ENCODE measurements at regions not wholly inside any gene's neighbourhood (a gene's known extent, or its start where the extent isn't known, plus 50 kb on each side); places are given as distances from the start of the nearest gene placed in this dataset.

GRCh38 chr1:194372266-194372665 is 1185.9 kb upstream of the B3GALT2 start:
- Mint-ChIP-seq H3K27ac (ENCODE audit: unreplicated experiment) (no peak overlapping the region), H3K9me3 (ENCODE audit: unreplicated experiment) (no peaks in the 10 kb centered on the region), H3K4me3 (ENCODE audit: unreplicated experiment) (no peak overlapping the region), H3K27me3 (ENCODE audit: unreplicated experiment) (peaks cover 1% of the 10 kb centered on the region), H3K36me3 (ENCODE audit: unreplicated experiment) (no peaks in the 10 kb centered on the region), H3K4me1 (ENCODE audit: low read depth, unreplicated experiment) (no peaks in the 10 kb centered on the region)
- DNase-seq, result no peak
- TF ChIP-seq CTCF (IDR thresholded peaks at IDR 0.05; ENCODE audit: partially characterized antibody, unreplicated experiment), result no peak

GRCh38 chr1:194369622-194370021 is 1183.2 kb upstream of the B3GALT2 start:
- Mint-ChIP-seq H3K27me3 (ENCODE audit: unreplicated experiment) (peaks cover 1% of the 10 kb centered on the region), H3K9me3 (ENCODE audit: unreplicated experiment) (no peaks in the 10 kb centered on the region), H3K36me3 (ENCODE audit: unreplicated experiment) (no peaks in the 10 kb centered on the region), H3K4me3 (ENCODE audit: unreplicated experiment) (no peak overlapping the region), H3K4me1 (ENCODE audit: low read depth, unreplicated experiment) (no peaks in the 10 kb centered on the region), H3K27ac (ENCODE audit: unreplicated experiment) (no peak overlapping the region)
- no peak for DNase-seq
- TF ChIP-seq CTCF (IDR thresholded peaks at IDR 0.05; ENCODE audit: partially characterized antibody, unreplicated experiment), result no peak

- Mint-ChIP-seq H3K4me1 (ENCODE audit: low read depth, unreplicated experiment) (no peaks in the 10 kb centered on the region), H3K9me3 (ENCODE audit: unreplicated experiment) (no peaks in the 10 kb centered on the region)
- no peak for TF ChIP-seq CTCF (IDR thresholded peaks at IDR 0.05; ENCODE audit: partially characterized antibody, unreplicated experiment)
Measured at GRCh38 chr1:194369060-194369459, 1182.6 kb upstream of the B3GALT2 start.

GRCh38 chr1:194367121-194367520 is 1180.7 kb upstream of the B3GALT2 start:
- TF ChIP-seq CTCF (IDR thresholded peaks at IDR 0.05; ENCODE audit: partially characterized antibody, unreplicated experiment), result no peak
- Mint-ChIP-seq H3K4me3 (ENCODE audit: unreplicated experiment) (no peak overlapping the region), H3K27me3 (ENCODE audit: unreplicated experiment) (peaks cover 1% of the 10 kb centered on the region), H3K9me3 (ENCODE audit: unreplicated experiment) (no peaks in the 10 kb centered on the region), H3K27ac (ENCODE audit: unreplicated experiment) (no peak overlapping the region), H3K36me3 (ENCODE audit: unreplicated experiment) (no peaks in the 10 kb centered on the region), H3K4me1 (ENCODE audit: low read depth, unreplicated experiment) (no peaks in the 10 kb centered on the region)
- no peak for DNase-seq

More at GRCh38 chr1:194369060-194369459, 1182.6 kb upstream of the B3GALT2 start:
- H3K27me3 Mint-ChIP-seq (ENCODE audit: unreplicated experiment), result peaks cover 1% of the 10 kb centered on the region
- H3K36me3 Mint-ChIP-seq (ENCODE audit: unreplicated experiment), result no peaks in the 10 kb centered on the region
- H3K4me3 Mint-ChIP-seq (ENCODE audit: unreplicated experiment), result no peak overlapping the region
- DNase-seq, result no peak
- no peak overlapping the region for H3K27ac Mint-ChIP-seq (ENCODE audit: unreplicated experiment)

GRCh38 chr1:194366705-194367104 is 1180.3 kb upstream of the B3GALT2 start:
- H3K36me3 Mint-ChIP-seq (ENCODE audit: unreplicated experiment), result no peaks in the 10 kb centered on the region
- no peak for TF ChIP-seq CTCF (IDR thresholded peaks at IDR 0.05; ENCODE audit: partially characterized antibody, unreplicated experiment)
- H3K4me1 Mint-ChIP-seq (ENCODE audit: low read depth, unreplicated experiment), result no peaks in the 10 kb centered on the region
- H3K4me3 Mint-ChIP-seq (ENCODE audit: unreplicated experiment), result no peak overlapping the region
- H3K27ac Mint-ChIP-seq (ENCODE audit: unreplicated experiment), result no peak overlapping the region
- no peaks in the 10 kb centered on the region for H3K9me3 Mint-ChIP-seq (ENCODE audit: unreplicated experiment)
- H3K27me3 Mint-ChIP-seq (ENCODE audit: unreplicated experiment), result peaks cover 1% of the 10 kb centered on the region
- DNase-seq, result no peak
